Prostate gland (tissue), 2 donors: ENCODE measurements at regions not wholly inside any gene's neighbourhood (a gene's known extent, or its start where the extent isn't known, plus 50 kb on each side); places are given as distances from the start of the nearest gene placed in this dataset.

Source experiments
- POLR2AphosphoS5 ChIP-seq: sonication (generic); formaldehyde crosslinking; IDR thresholded peaks from one replicate; pipeline ENCODE4 v1.6.1; 2017; ENCODE audit warnings: antibody characterized with exemption
- TF ChIP-seq, protein P1 (sequence below), 4 experiments: fragments of 200-600 bp in 2 of 4; fragments of 450-650 bp in 2 of 4; sonication (generic) in 2 of 4; IDR thresholded peaks; 1 replicate in 3 of 4; 2 replicates in 1 of 4; pipeline ENCODE4 v1.5.1; 2016 to 2019; ENCODE audit warnings: antibody characterized with exemption in 4 of 4, mild to moderate bottlenecking in 2 of 4, moderate library complexity in 2 of 4

DNA sequence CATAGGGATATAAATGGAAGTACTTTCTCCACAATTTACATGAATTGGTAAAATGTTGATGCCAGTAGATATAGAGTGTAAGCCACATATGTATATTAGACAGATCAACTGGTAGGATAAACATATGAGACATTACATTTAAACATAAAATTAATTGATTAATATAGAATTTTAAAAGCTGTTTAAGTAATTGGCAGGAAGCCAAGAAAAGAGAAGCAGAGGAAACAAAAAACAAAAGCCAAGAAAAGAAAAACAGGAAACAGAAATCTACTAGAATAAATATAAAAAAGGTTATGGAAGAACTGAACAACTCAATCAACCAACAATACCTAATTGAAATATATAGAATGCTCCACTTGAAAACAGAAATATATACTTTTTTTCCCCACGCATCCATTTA is 920.1 kb upstream of the TMEFF2 start:
- TF ChIP-seq POLR2AphosphoS5, result no peak
- TF ChIP-seq, protein P1, sequence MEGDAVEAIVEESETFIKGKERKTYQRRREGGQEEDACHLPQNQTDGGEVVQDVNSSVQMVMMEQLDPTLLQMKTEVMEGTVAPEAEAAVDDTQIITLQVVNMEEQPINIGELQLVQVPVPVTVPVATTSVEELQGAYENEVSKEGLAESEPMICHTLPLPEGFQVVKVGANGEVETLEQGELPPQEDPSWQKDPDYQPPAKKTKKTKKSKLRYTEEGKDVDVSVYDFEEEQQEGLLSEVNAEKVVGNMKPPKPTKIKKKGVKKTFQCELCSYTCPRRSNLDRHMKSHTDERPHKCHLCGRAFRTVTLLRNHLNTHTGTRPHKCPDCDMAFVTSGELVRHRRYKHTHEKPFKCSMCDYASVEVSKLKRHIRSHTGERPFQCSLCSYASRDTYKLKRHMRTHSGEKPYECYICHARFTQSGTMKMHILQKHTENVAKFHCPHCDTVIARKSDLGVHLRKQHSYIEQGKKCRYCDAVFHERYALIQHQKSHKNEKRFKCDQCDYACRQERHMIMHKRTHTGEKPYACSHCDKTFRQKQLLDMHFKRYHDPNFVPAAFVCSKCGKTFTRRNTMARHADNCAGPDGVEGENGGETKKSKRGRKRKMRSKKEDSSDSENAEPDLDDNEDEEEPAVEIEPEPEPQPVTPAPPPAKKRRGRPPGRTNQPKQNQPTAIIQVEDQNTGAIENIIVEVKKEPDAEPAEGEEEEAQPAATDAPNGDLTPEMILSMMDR (IDR thresholded peaks at IDR 0.05), result no peak
